ENCODE measurements at regions not wholly inside any gene's neighbourhood (a gene's known extent, or its start where the extent isn't known, plus 50 kb on each side); places are given as distances from the start of the nearest gene placed in this dataset.

DNA sequence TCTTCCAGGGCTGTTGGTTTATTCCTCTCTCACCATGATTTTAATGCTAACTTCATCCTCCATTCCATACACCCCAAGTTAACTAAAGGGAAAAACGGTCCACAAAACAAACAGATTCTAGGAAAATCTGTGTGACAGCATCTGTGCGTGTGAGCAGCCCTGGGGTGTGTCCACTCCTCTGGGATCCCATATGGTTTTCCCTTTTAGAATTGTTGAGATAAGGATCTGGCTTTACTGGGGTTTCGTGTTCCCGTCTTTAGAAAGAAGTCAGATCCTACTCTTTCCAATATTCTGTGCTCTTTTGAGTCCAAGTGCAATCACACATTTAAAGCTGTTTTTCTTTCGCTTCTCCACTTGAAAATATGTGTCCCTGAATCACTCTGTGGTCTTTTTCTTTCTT is 257.1 kb downstream of the KLF6 start:
- TF ChIP-seq TAF1 (IDR thresholded peaks at IDR 0.05; ENCODE audit: borderline replicate concordance, insufficient read depth, low read length) (no peak), POLR2AphosphoS5 (IDR thresholded peaks at IDR 0.05; ENCODE audit: low read depth, low read length) (no peak)
- TF ChIP-seq, protein P1, sequence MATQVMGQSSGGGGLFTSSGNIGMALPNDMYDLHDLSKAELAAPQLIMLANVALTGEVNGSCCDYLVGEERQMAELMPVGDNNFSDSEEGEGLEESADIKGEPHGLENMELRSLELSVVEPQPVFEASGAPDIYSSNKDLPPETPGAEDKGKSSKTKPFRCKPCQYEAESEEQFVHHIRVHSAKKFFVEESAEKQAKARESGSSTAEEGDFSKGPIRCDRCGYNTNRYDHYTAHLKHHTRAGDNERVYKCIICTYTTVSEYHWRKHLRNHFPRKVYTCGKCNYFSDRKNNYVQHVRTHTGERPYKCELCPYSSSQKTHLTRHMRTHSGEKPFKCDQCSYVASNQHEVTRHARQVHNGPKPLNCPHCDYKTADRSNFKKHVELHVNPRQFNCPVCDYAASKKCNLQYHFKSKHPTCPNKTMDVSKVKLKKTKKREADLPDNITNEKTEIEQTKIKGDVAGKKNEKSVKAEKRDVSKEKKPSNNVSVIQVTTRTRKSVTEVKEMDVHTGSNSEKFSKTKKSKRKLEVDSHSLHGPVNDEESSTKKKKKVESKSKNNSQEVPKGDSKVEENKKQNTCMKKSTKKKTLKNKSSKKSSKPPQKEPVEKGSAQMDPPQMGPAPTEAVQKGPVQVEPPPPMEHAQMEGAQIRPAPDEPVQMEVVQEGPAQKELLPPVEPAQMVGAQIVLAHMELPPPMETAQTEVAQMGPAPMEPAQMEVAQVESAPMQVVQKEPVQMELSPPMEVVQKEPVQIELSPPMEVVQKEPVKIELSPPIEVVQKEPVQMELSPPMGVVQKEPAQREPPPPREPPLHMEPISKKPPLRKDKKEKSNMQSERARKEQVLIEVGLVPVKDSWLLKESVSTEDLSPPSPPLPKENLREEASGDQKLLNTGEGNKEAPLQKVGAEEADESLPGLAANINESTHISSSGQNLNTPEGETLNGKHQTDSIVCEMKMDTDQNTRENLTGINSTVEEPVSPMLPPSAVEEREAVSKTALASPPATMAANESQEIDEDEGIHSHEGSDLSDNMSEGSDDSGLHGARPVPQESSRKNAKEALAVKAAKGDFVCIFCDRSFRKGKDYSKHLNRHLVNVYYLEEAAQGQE (IDR thresholded peaks at IDR 0.05; ENCODE audit: insufficient read depth in 1 of 2, low read depth in 2 of 2, low read length in 2 of 2), result no peak
